ENCODE measurements at regions not wholly inside any gene's neighbourhood (a gene's known extent, or its start where the extent isn't known, plus 50 kb on each side); places are given as distances from the start of the nearest gene placed in this dataset.
"Not testable (repeated sequence)": the region's sequence is repeated elsewhere in the genome, so short reads cannot be mapped to it uniquely, and the experiment has no call there.

DNA sequence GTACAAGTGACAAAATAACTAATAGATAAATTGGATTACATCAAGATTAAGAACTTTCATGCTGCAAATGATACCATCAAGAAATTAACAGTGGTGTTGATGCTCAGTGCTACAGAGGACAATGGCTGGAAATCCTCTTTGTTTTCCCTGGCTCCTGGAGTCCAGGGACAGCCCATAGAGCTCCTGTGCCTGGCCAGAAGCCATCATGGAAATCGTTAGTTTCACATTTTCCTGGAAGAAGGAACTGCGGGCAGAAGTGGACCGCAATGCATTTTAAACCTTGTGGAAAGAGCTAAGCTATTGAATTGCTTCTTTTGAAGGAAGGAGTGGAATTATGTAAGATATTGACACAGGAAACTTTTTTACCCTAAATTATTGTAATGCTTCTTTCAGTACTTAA, 276.0 kb downstream of the GJA1 start:
- Histone ChIP-seq H3K79me2 (ENCODE audit: insufficient read depth, low read depth) (no peaks in the 10 kb centered on the region), H3K27me3 (ENCODE audit: insufficient read depth, low read depth) (no peaks in the 10 kb centered on the region), H3K4me2 (no peak overlapping the region), H4K20me1 (ENCODE audit: insufficient read depth) (no peaks in the 10 kb centered on the region), H3K4me1 (ENCODE audit: low read depth, poor library complexity, severe bottlenecking) (peaks cover 9% of the 10 kb centered on the region), H3K36me3 (ENCODE audit: insufficient read depth) (no peaks in the 10 kb centered on the region), H3K9ac (no peak overlapping the region), H3K27ac (no peak overlapping the region), H2AFZ (ENCODE audit: low read depth) (no peak overlapping the region), H3K4me3 (IDR thresholded peaks at IDR 0.05; ENCODE audit: insufficient read depth, low read depth, low read length) (no peak overlapping the region)
- TF ChIP-seq, protein P1, sequence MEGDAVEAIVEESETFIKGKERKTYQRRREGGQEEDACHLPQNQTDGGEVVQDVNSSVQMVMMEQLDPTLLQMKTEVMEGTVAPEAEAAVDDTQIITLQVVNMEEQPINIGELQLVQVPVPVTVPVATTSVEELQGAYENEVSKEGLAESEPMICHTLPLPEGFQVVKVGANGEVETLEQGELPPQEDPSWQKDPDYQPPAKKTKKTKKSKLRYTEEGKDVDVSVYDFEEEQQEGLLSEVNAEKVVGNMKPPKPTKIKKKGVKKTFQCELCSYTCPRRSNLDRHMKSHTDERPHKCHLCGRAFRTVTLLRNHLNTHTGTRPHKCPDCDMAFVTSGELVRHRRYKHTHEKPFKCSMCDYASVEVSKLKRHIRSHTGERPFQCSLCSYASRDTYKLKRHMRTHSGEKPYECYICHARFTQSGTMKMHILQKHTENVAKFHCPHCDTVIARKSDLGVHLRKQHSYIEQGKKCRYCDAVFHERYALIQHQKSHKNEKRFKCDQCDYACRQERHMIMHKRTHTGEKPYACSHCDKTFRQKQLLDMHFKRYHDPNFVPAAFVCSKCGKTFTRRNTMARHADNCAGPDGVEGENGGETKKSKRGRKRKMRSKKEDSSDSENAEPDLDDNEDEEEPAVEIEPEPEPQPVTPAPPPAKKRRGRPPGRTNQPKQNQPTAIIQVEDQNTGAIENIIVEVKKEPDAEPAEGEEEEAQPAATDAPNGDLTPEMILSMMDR (conservative IDR thresholded peaks at IDR 0.05; ENCODE audit: low read depth, low read length): no peak

DNA sequence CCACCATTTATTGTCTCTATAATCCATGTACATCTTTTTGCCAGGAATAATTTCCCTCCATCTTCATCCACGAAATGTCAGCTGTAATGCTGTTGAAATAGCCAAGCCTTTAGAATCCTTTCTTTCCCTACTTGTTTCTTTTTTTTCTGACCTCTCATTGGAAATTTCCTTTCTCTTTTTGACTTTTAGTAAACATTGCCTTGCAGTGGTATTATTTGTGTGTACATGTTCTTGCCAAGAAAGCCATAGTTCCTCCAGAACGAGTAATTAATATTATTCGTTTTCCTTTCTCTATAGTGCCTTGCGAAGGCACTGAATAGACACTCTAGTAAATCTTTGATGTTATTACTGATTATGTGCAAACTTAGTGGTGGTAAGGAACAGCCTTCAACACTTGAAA, 282.2 kb downstream of the GJA1 start:
- TF ChIP-seq, protein P1 (conservative IDR thresholded peaks at IDR 0.05; ENCODE audit: low read depth, low read length): no peak
- H3K79me2 ChIP-seq (ENCODE audit: insufficient read depth, low read depth): no peaks in the 10 kb centered on the region
- no peaks in the 10 kb centered on the region for H4K20me1 ChIP-seq (ENCODE audit: insufficient read depth)
- no peak overlapping the region for H2AFZ ChIP-seq (ENCODE audit: low read depth)
- H3K9ac ChIP-seq: no peak overlapping the region
- no peaks in the 10 kb centered on the region for H3K36me3 ChIP-seq (ENCODE audit: insufficient read depth)
- no peaks in the 10 kb centered on the region for H3K27me3 ChIP-seq (ENCODE audit: insufficient read depth, low read depth)
- H3K4me2 ChIP-seq: no peak overlapping the region
- H3K27ac ChIP-seq: no peak overlapping the region
- peaks cover 18% of the 10 kb centered on the region for H3K4me1 ChIP-seq (ENCODE audit: low read depth, poor library complexity, severe bottlenecking)
- no peak overlapping the region for H3K4me3 ChIP-seq (IDR thresholded peaks at IDR 0.05; ENCODE audit: insufficient read depth, low read depth, low read length)

DNA sequence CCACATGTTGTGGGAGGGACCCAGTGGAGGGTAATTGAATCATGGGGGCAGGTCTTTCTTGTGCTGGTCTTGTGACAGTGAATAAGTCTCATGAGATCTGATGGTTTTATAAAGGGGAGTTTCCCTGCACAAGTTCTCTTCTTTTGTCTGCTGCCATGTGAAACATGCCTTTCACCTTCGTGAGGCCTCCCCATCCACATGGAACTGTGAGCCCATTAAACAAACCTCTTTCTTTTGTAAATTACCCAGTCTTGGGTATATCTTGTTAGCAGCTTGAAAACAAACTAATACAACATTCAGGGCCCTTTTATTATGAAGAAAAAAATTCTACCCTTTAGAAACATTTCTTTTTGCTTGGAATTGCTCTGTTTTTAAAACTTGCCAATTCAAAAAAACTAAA, 285.4 kb downstream of the GJA1 start:
- not testable (repeated sequence) for H3K79me2 ChIP-seq (ENCODE audit: insufficient read depth, low read depth); H4K20me1 ChIP-seq (ENCODE audit: insufficient read depth); H3K36me3 ChIP-seq (ENCODE audit: insufficient read depth); H3K9ac ChIP-seq; H3K4me3 ChIP-seq (IDR thresholded peaks at IDR 0.05; ENCODE audit: insufficient read depth, low read depth, low read length); H3K27ac ChIP-seq; H3K4me2 ChIP-seq; H3K27me3 ChIP-seq (ENCODE audit: insufficient read depth, low read depth); H2AFZ ChIP-seq (ENCODE audit: low read depth)
- peaks cover 15% of the 10 kb centered on the region for H3K4me1 ChIP-seq (ENCODE audit: low read depth, poor library complexity, severe bottlenecking)

DNA sequence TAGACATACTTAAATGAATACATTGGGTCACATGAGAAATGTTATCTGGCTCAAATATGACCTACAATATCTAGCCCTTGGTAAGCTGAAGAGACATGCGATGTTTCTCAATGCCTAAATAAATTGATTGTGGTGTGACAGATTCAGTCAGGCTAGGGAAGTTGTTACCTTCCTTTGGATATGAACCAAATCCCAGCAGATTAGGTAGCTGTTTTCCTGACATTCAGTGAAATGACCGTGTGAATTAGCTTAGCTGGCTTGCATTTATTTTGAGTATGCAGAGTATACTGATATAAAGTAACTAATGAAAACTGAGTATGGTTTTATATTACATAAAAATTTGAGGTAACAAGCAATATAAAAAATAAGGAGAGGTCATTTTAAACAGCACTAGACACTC, 288.2 kb downstream of the GJA1 start:
- H3K36me3 ChIP-seq (ENCODE audit: insufficient read depth): no peaks in the 10 kb centered on the region
- H3K79me2 ChIP-seq (ENCODE audit: insufficient read depth, low read depth): no peaks in the 10 kb centered on the region
- no peaks in the 10 kb centered on the region for H3K27me3 ChIP-seq (ENCODE audit: insufficient read depth, low read depth)
- no peaks in the 10 kb centered on the region for H4K20me1 ChIP-seq (ENCODE audit: insufficient read depth)
- TF ChIP-seq, protein P1 (conservative IDR thresholded peaks at IDR 0.05; ENCODE audit: low read depth, low read length): no peak
- no peaks in the 10 kb centered on the region for H3K4me1 ChIP-seq (ENCODE audit: low read depth, poor library complexity, severe bottlenecking)
- H3K4me3 ChIP-seq (IDR thresholded peaks at IDR 0.05; ENCODE audit: insufficient read depth, low read depth, low read length): no peak overlapping the region
- no peak overlapping the region for H3K9ac ChIP-seq
- no peak overlapping the region for H3K27ac ChIP-seq
- no peak overlapping the region for H3K4me2 ChIP-seq
- no peak overlapping the region for H2AFZ ChIP-seq (ENCODE audit: low read depth)

DNA sequence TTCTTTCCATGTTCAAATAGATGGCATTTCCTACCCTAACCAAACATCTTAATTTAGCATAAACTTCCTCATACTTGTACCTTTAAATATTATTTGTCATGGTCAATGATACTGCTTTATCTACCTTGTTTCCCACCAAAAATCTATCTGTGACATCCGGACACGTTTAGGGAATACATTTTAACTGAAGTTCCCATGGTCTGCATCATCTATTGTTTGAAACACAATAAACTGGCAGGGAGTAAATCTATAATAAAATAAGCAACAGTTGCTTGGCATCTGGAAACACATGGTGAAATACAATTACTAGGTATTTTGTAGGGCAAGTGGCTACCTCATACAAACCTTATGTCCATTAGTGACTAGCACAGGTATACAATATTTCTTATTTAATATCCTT, 289.1 kb downstream of the GJA1 start:
- no peaks in the 10 kb centered on the region for H3K4me1 ChIP-seq (ENCODE audit: low read depth, poor library complexity, severe bottlenecking)
- H3K27me3 ChIP-seq (ENCODE audit: insufficient read depth, low read depth): no peaks in the 10 kb centered on the region
- TF ChIP-seq, protein P1 (conservative IDR thresholded peaks at IDR 0.05; ENCODE audit: low read depth, low read length): no peak
- no peak overlapping the region for H2AFZ ChIP-seq (ENCODE audit: low read depth)
- no peaks in the 10 kb centered on the region for H4K20me1 ChIP-seq (ENCODE audit: insufficient read depth)
- H3K36me3 ChIP-seq (ENCODE audit: insufficient read depth): no peaks in the 10 kb centered on the region
- H3K9ac ChIP-seq: no peak overlapping the region
- H3K79me2 ChIP-seq (ENCODE audit: insufficient read depth, low read depth): no peaks in the 10 kb centered on the region
- H3K4me3 ChIP-seq (IDR thresholded peaks at IDR 0.05; ENCODE audit: insufficient read depth, low read depth, low read length): no peak overlapping the region
- H3K4me2 ChIP-seq: no peak overlapping the region
- H3K27ac ChIP-seq: no peak overlapping the region
